ENCODE measurements at regions not wholly inside any gene's neighbourhood (a gene's known extent, or its start where the extent isn't known, plus 50 kb on each side); places are given as distances from the start of the nearest gene placed in this dataset.

GRCh38 chr16:86987746-86988670 lies 329.2 kb downstream of the C16orf95 start:
- no peak for DNase-seq

DNA sequence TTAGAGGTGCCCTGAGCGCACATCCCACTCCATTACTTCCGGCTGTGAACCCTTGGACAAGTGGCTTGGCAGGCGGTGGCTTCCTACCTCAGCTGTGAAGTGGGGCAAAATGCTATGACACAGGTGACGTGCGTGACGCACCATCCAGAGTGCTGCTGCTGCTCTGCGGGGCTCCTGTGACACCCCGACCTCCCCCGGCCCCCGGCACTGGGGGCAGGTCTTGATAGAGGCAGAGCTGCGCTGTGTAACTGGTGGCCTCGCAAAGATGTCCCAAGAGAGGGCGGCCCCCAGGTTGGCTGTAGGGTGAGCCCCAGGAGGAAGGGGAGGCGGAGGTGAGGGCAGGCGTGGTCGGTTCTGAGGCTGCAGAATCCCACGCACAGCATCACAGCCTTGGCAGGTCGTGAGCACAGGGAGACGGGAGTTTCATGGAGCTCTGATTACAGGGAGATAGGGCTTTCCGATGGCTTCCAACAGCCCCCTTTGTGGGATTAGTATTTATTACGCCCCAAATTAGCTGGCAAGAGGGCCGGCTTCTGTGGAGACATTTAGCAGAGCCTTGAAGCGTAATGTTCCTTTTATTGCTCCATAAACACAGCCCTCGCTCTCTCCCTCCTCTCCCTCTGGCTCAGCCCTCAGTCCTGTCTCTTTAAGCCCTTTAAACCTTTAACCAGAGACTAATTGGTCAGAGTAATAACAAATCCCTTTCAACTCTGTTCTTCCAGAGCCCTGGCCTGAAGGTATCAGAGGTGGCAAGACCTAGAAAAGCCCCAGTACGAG lies 328.1 kb downstream of the C16orf95 start:
- DNase-seq, result no peak

GRCh38 chr16:86990451-86990850 lies 326.7 kb downstream of the C16orf95 start:
- no peak for DNase-seq

DNA sequence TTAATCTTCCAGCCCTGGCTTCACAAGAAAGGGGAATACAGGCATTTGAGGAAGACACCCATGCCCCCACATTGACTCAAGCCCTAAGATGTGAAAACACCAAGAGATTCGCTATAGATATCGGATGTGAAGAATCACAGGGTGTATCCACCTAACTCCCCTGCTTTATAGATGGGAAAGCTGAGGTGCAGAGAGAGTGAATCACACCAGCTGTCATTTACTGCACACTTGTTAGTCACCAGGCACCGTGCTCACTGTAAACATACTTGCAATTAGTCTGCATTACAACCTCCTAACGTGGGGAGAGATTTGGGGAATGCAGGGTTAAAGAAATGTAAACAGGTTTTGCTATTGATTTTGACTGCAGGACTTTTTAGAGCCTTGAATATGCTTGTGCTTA lies 325.5 kb downstream of the C16orf95 start:
- no peak for DNase-seq

DNA sequence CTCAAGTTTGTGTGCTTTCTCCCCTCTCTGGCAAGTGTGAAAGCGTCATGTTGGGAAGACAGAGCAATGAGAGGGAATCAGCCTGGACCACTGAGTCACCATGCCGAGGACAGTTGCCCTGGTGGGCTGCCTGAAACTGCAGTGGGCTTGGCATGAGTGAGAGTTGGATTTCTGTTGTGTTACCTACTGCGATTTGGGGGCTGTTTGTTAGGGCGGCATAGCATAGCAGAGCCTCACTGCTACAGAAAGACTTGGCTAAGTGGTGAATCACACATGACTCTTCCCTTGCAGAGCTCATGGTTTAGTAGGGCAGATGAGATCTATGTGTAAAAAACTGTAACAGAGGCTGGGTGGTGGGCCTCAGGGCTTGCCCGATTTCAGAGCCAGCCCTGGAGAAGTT lies 324.6 kb downstream of the C16orf95 start:
- DNase-seq, result no peak

DNA sequence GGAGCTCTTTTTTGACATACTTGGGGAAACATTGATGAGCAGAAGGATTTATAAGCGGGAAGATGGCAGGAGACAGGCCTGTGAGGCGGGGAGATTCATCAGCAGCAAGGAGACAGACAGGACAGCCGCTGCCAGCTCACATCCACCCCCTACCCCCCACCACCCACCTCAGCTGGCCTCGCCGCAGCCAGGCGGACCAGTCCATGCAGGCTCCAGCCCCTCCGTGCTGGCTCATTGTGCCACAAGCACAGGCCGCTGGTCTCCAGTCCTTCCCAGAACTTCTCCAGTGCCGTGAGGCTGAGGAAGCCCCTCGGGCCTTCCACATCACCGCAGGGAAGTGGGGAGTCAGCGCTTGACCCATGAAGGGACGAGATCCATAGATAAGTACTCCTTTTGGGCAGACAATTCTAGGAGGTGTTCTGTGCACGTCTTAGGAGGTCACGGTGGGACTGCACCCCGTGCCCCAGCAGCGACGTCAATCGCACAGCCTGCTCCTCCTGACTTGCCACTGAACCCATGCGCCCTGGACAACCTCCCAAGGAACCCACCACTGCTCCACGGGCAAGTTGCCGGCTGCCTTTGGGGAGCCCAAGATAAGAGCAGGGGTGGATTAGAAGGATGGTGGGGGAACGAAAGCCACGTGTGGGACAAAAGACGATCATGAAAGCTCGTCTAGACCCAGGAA lies 323.6 kb downstream of the C16orf95 start:
- no peak for DNase-seq

DNA sequence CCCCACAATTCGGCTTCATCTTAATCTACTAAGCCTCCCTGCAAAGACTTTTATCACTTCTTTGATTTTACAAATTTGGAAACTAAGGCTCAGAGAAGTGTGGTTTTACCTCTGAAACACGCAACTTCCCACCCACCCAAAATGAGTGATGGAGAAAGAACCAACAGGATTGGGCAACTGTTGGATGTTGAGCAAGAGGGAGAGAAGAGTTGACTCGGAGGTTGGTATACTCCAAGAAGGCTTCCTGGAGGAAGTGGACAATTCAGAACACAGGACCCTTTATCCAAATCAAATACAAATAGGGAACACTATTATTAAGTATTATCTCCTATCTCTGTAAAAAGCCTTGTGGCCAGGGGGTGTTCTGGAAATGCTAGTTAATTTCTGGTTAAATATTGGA lies 323.0 kb downstream of the C16orf95 start:
- DNase-seq, result no peak

GRCh38 chr16:86994651-86995171 lies 322.5 kb downstream of the C16orf95 start:
- DNase-seq, result no peak

GRCh38 chr16:86995456-86995855 lies 321.7 kb downstream of the C16orf95 start:
- no peak for DNase-seq

DNA sequence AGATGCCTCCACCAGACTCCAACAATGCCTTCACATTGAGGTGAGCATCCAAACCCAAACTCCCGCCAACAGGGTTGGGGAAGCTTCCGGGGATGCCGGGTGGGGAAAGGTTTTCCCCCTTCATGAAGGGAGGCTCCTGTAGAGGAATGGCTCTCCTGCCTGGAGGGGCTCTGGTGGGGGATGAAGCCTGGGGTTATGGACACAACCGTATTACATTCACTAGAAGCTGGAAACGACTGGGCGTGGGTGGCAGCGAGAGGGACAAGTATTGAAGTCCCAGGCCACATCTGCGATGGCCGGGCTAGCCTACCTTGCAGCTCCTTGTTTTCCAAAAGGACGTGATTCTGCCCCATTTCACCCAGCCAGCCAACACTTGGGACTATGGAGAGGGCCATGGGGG lies 321.1 kb downstream of the C16orf95 start:
- no peak for DNase-seq

DNA sequence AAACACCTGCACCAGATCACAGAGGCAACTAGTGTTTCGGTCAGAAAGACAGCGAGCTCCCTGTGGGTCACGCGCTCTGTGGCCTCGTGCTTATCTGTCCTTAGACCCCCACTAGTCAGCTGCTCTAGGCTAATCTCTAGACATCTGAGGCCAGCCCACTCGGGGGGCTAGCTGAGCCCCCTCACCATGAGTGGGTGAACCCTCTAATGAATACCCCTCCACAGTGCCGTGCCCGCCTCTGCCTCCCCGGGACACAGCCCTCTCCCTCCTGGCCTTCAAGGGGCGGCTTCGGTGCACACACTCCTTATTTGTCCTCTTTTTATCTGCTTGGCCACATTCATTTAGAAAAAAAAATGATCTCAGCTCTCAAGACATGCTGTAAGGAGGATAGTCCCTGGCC lies 320.1 kb downstream of the C16orf95 start:
- no peak for DNase-seq

DNA sequence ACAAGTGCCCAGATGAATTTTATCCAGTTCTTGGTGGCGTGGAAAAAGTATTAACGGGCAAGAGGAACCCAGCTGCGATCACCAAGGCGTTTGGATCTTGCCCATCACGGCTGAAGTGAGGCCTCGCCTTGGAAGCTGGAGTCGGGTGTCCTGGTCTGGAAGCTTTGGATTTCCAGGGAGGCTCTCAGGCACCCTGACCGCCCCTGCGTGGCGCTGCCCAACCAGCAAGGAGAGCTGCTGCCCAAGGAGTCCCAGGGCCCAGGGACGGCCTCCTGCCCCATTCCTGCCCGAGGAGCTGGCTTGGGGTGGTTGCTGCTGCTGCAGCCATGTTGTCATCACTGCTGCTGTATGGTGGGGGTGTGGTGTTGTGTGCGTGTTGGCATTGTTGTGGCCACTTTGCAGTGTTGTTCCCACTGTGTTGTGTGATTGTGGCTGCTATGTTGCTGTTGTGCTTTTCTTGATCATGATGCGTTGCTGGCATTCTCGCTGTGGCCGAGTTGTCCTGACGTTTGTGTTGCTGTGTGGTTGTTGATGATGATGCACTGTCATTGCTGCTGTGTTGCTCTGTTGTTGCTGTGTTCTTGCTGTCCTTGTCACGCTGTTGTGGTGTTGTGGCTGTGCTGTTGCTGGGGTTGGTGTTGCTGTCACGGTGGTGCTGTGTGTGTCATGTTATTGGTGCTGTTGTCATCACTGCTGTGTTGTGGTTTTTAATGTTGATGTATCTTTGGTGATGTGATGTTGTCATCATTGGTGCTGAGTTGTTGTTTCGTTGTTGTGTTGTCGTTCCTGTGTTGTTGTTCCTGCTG lies 318.8 kb downstream of the C16orf95 start:
- no peak for DNase-seq

GRCh38 chr16:87000001-87000400 lies 317.2 kb downstream of the C16orf95 start:
- no peak for DNase-seq

GRCh38 chr16:87002717-87003413 lies 314.3 kb downstream of the C16orf95 start:
- no peak for DNase-seq

DNA sequence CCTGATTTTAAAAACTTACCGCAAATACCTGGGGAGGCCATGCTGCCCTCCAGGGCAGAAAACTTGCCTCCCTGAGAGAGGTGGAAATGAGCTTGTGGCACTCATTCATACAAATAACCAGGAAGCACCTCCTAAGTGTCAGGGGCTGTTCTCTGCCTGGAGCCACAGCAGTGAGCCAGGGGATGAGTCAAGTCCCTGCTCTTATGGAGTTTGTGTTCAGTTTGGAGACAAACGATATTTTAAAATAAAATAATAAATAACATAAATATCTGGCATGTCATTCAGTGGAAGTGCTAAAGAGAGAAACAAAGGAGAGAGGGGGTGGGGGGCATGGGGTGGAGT lies 313.8 kb downstream of the C16orf95 start:
- DNase-seq, result no peak

GRCh38 chr16:87006021-87006420 lies 311.2 kb downstream of the C16orf95 start:
- DNase-seq, result no peak

GRCh38 chr16:87006789-87007745 lies 310.1 kb downstream of the C16orf95 start:
- DNase-seq, result no peak

DNA sequence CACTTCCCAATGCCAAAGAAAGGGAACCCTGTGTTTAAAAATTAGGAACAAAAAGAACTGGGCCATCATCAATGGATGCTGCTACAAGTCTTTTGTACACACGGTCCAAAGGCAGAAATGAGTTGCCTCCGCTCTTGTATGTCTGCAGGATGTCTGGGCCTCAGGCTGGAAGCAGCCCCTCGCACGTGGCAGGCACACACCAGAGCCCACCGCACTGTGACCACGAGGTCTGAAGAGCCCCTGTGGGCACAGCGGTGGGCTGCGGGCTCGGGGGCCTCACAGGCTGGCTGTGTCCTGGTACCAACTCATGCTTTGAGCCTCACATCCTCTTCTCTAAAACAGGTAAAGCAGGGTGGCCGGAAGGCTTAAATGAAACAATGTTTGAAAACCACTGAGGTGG lies 309.3 kb downstream of the C16orf95 start:
- no peak for DNase-seq

DNA sequence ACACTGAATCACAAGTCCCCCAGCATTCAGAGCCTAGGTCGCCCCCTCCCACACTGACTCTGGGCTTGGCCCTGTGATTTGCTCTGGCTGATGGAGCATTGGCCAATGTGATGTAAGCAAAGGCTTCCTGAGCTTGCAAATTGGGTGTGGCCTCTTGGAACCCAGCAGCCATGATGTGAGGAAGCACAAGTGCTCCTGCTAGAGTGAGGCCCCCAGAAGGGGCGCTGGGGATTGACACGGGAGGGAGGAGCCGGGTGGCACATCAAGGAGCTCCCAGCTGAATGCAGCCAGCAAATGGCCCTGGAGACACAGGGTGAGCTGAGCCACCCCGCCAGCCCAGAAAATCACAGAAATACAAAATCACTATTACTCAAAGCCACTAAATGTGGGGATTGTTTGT lies 308.5 kb downstream of the C16orf95 start:
- DNase-seq, result no peak
